IMR-90 (cell line): ENCODE measurements at regions not wholly inside any gene's neighbourhood (a gene's known extent, or its start where the extent isn't known, plus 50 kb on each side); places are given as distances from the start of the nearest gene placed in this dataset.
"Not testable (repeated sequence)": the region's sequence is repeated elsewhere in the genome, so short reads cannot be mapped to it uniquely, and the experiment has no call there.

Experiments
- BHLHE40 ChIP-seq: fragments of 150-350 bp; IDR thresholded peaks from 2 replicates; pipeline ENCODE4 v1.6.1; 2016; ENCODE audit warnings: mild to moderate bottlenecking, low read depth, low read length
- CHD1 ChIP-seq: IDR thresholded peaks from 2 replicates; pipeline ENCODE4 v1.6.1; 2012; ENCODE audit warnings: low read depth, low read length, improper control_type of control experiment
- FOS ChIP-seq: fragments of 150-350 bp; IDR thresholded peaks from 2 replicates; pipeline ENCODE4 v1.6.1; 2016; ENCODE audit warnings: low read depth, low read length
- MAFK ChIP-seq: IDR thresholded peaks from 2 replicates; pipeline ENCODE4 v1.6.1; 2012; ENCODE audit warnings: low read depth, low read length, improper control_type of control experiment
- MXI1 ChIP-seq: IDR thresholded peaks from 2 replicates; pipeline ENCODE4 v1.6.1; 2012; ENCODE audit warnings: low read depth, mild to moderate bottlenecking, low read length, moderate library complexity, borderline replicate concordance
- NFE2L2 ChIP-seq: fragments of 150-350 bp; IDR thresholded peaks from 2 replicates; pipeline ENCODE4 v1.6.1; 2016; ENCODE audit warnings: low read depth, mild to moderate bottlenecking, low read length
- POLR2A ChIP-seq: IDR thresholded peaks from 2 replicates; pipeline ENCODE4 v1.6.1; 2012; ENCODE audit warnings: mild to moderate bottlenecking, low read depth, low read length
- TF ChIP-seq, protein P1 (sequence below): conservative IDR thresholded peaks from 2 replicates; pipeline ENCODE4 v1.5.1; 2012; ENCODE audit warnings: mild to moderate bottlenecking, low read depth, low read length, improper control_type of control experiment

DNA sequence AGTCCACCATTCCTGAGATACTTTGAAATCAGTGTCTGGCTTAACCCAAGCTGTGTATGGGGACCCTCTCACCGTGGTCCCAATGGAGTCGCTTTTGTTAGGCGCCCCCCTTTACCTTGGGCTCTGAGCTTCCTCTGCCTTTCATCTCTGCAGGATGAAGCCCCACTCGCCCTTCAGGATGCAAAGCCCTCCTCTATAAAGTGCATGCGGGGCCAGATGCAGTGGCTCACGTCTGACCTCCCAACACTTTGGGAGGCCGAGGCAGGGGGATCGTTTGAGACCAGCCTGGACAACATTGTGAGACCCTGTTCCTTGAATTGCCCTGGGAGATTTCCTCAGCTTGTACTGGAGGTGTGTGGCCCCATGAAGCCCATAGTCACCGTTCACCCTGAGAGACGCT is 54.7 kb upstream of the APOD start:
- TF ChIP-seq FOS, MAFK, CHD1, BHLHE40, NFE2L2, POLR2A, MXI1: not testable (repeated sequence)
- TF ChIP-seq, protein P1, sequence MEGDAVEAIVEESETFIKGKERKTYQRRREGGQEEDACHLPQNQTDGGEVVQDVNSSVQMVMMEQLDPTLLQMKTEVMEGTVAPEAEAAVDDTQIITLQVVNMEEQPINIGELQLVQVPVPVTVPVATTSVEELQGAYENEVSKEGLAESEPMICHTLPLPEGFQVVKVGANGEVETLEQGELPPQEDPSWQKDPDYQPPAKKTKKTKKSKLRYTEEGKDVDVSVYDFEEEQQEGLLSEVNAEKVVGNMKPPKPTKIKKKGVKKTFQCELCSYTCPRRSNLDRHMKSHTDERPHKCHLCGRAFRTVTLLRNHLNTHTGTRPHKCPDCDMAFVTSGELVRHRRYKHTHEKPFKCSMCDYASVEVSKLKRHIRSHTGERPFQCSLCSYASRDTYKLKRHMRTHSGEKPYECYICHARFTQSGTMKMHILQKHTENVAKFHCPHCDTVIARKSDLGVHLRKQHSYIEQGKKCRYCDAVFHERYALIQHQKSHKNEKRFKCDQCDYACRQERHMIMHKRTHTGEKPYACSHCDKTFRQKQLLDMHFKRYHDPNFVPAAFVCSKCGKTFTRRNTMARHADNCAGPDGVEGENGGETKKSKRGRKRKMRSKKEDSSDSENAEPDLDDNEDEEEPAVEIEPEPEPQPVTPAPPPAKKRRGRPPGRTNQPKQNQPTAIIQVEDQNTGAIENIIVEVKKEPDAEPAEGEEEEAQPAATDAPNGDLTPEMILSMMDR = not testable (repeated sequence)
